GM12874 (cell line): ENCODE measurements at regions not wholly inside any gene's neighbourhood (a gene's known extent, or its start where the extent isn't known, plus 50 kb on each side); places are given as distances from the start of the nearest gene placed in this dataset.

Experiments
- CTCF ChIP-seq: IDR thresholded peaks from 2 replicates; pipeline ENCODE4 v1.5.1; 2011; ENCODE audit warnings: low read depth, mild to moderate bottlenecking, control low read depth, low read length, moderate library complexity; ENCODE audit not compliant: insufficient read depth

- TF ChIP-seq CTCF, result no peak
Observed at GRCh38 chr19:28027116-28027515, 1185.8 kb downstream of the UQCRFS1 start.

GRCh38 chr19:28026636-28027035 lies 1186.3 kb downstream of the UQCRFS1 start:
- no peak for TF ChIP-seq CTCF

- no peak for TF ChIP-seq CTCF
Observed at GRCh38 chr19:28024920-28025319, 1188.0 kb downstream of the UQCRFS1 start.

DNA sequence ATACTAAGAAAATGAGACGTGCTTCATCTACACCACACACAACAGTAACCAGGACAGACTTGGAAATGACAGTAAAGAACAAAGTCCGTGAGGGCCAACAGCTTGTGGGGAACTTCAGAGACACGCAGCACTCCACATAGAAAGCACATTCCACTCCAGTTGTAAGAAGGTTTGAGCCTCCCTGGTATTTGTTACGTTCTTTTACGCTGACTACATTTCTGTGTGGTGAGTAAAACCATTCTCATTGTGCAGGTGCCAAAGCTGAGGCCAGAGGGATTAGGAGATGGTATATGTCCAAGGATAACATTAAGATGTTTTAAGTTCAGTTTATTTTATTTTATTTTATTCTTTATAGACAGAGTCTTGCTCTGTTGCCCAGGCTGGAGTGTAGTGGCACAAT lies 1189.9 kb downstream of the UQCRFS1 start:
- TF ChIP-seq CTCF, result no peak

- no peak for TF ChIP-seq CTCF
Observed at GRCh38 chr19:28022506-28022905, 1190.4 kb downstream of the UQCRFS1 start.

DNA sequence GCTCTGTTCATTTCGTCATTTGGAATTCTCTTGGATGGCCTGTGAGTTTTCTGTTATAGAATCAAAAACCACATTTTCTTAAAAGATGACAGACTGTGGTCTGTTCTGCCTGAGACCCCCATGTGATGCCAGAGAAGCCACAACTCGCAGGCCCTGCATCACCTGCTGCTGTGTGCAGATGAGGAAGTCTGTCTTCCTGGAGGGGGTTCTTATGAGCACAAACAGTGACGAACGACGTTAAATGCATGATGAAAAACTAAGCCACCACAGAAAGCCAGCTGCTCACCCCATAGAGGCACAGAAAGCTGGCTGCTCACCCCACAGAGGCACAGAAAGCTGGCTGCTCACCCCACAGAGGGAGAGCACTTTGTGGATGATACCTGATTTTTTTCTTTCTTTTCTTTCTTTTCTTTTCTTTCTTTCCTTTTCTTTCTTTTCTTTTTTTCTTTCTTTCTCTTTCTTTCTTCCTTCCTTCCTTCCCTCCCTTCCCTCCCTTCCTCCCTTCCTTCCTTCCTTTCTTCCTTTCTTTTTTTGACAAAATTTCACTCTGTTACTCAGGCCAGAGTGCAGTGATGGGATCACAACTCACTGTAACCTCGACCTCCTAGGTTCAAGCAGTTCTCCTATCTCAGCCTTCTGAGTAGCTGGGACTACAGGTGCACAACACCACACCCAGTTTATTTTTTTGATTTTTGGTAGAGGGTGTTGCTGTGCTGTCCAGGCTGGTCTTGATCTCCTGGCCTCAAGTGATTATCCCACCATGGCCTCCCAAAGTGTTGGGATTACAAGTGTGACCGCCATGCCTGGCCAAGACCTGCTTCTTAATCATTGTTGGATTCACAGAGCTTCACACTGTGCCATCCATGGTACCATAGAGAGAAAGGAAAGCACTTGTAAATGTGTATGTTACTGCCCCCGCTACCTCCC lies 1191.4 kb downstream of the UQCRFS1 start:
- no peak for TF ChIP-seq CTCF

DNA sequence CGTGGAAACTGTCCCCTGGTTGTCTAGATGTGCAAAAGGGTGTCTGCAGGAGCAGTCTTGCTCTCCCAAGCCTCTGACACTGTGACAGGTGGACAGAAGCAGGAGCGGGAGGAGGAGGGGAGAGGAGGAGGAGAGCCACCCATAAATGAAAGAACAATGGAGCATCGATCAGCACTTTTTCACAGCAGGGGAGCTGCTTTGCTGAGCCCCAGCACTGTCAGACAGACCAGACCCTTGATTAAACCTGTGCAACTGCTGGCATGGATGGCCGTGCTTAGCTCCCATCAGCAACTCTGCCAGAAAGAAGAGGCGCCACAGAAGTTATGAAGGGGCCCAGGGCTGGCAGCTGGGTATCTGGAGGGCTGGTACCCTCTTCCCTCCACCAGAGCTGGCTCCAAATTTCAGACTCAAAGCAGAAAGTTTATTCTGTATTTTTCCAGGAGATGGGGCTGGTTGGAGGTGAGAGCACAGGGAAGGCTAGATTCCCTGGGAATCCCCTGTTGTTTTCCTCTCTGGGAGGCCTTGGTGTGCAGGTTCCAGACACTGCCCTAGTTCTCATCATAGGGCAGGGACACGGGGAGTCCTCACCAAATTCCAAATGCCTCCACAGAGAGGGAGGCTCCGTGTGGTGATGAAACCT lies 1192.2 kb downstream of the UQCRFS1 start:
- TF ChIP-seq CTCF, result no peak
